Mucosa of stomach (tissue), 1 donor: ENCODE measurements at regions not wholly inside any gene's neighbourhood (a gene's known extent, or its start where the extent isn't known, plus 50 kb on each side); places are given as distances from the start of the nearest gene placed in this dataset.
"Not testable (repeated sequence)": the region's sequence is repeated elsewhere in the genome, so short reads cannot be mapped to it uniquely, and the experiment has no call there.

ENCODE experiments used
- H3K27me3 ChIP-seq: one replicate; pipeline ENCODE4 v1.7.0; 2013; ENCODE audit warnings: mild to moderate bottlenecking, low read length; ENCODE audit not compliant: control insufficient read depth, insufficient read depth
- H3K36me3 ChIP-seq: one replicate; pipeline ENCODE4 v1.7.0; 2013; ENCODE audit warnings: low read length; ENCODE audit not compliant: control insufficient read depth, insufficient read depth
- H3K4me1 ChIP-seq: one replicate; pipeline ENCODE4 v1.7.0; 2013; ENCODE audit warnings: mild to moderate bottlenecking, low read length; ENCODE audit not compliant: control insufficient read depth, insufficient read depth
- H3K4me3 ChIP-seq: one replicate; pipeline ENCODE4 v1.7.0; 2013; ENCODE audit warnings: low read length
- H3K9ac ChIP-seq: one replicate; pipeline ENCODE4 v1.7.0; 2013; ENCODE audit warnings: mild to moderate bottlenecking, low read length, moderate library complexity
- H3K9me3 ChIP-seq: one replicate; pipeline ENCODE4 v1.7.0; 2013; ENCODE audit warnings: mild to moderate bottlenecking, low read length, moderate library complexity; ENCODE audit not compliant: control insufficient read depth
- donor health status: Pancreatic carcinoma.

- Histone ChIP-seq H3K9me3 (no peaks in the 10 kb centered on the region), H3K27me3 (no peaks in the 10 kb centered on the region), H3K36me3 (no peaks in the 10 kb centered on the region), H3K9ac (no peak overlapping the region), H3K4me3 (no peak overlapping the region), H3K4me1 (no peaks in the 10 kb centered on the region)
Observed at GRCh38 chrX:45485719-45486118, 285.0 kb upstream of the DIPK2B start.

DNA sequence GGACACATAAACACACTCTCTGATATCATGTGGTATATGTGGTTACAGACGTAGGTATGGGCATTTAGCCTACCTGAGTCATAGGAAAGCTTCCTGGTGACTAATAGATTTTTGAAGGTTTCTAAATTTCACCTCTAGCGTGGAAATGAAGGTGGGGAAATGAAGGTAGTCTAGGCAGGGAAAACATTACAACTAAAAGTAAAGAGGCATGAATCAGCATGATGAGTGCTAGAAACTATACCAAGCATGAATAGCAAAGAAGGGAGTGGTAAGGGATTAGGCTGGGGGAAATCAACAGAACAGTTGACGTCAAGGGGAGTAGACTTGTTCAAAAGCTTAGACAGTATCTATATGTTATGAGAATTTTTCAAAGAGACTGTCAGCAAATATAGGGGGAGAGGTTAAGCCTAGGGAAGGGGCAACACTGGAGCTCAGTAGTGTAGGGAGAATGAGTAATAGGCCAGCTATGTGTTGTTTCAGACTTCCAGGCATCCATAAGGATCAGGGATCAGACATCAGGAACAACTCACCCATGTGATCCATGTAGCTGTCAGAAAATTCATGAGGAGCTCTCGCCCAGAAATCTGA is 279.3 kb upstream of the DIPK2B start:
- H3K36me3 ChIP-seq = no peaks in the 10 kb centered on the region

DNA sequence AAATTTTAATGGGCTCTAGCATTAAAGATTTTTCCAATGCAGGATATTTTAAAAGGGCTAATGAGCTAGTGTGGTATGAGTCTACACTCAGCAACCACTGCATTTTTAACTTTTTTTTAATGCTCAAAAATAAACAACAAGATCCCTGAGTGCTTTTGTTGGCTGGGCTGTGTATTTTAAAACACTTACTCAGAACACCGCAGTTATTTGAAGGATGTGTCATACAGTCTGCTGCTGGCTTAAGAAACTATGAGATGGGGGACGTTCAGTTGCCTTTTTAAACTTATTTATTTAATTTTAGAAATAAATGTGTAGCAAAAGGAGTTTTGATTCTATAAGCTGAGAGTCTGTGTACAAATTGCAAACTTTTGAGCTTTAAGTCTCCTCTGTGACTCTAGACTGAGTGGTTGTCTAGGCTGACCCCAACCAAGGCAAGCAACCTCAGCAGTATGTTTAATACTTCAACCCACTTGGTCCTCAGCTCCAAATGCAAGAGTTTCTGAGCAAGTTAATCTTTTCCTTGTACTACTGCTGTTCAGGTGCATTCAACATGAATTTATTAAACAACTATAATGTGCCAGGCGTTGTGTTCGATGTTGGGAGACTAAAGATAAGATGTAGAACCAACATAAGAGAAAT is 278.6 kb upstream of the DIPK2B start:
- Histone ChIP-seq H3K9ac (no peak overlapping the region), H3K9me3 (no peaks in the 10 kb centered on the region), H3K4me3 (no peak overlapping the region), H3K4me1 (no peaks in the 10 kb centered on the region), H3K36me3 (no peaks in the 10 kb centered on the region), H3K27me3 (no peaks in the 10 kb centered on the region)

More for the DNA sequence above, 279.3 kb upstream of the DIPK2B start:
- Histone ChIP-seq H3K4me3 (no peak overlapping the region), H3K9ac (no peak overlapping the region), H3K4me1 (no peaks in the 10 kb centered on the region), H3K27me3 (no peaks in the 10 kb centered on the region), H3K9me3 (no peaks in the 10 kb centered on the region)

GRCh38 chrX:45472968-45473367 is 272.3 kb upstream of the DIPK2B start:
- Histone ChIP-seq H3K36me3 (no peaks in the 10 kb centered on the region), H3K4me1 (no peaks in the 10 kb centered on the region), H3K9me3 (no peaks in the 10 kb centered on the region), H3K9ac (no peak overlapping the region), H3K27me3 (no peaks in the 10 kb centered on the region), H3K4me3 (no peak overlapping the region)

DNA sequence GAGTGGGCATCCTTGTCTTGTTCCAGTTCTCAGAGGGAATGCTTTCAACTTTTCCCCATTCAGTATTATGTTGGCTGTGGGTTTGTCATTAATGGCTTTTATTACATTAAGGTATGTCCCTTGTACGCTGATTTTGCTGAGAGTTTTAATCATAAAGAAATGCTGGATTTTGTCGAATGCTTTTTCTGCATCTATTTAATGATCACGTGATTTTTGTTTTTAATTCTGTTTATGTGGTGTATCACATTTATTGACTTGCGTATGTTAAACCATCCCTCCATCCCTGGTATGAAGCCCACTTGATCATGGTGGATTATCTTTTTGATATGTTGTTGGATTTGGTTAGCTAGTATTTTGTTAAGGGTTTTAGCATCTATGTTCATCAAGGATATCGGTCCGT is 266.9 kb upstream of the DIPK2B start:
- not testable (repeated sequence) for H3K9me3 ChIP-seq, H3K4me1 ChIP-seq, H3K36me3 ChIP-seq, H3K27me3 ChIP-seq, H3K9ac ChIP-seq, H3K4me3 ChIP-seq

- not testable (repeated sequence) for H3K36me3 ChIP-seq, H3K4me1 ChIP-seq, H3K9ac ChIP-seq, H3K4me3 ChIP-seq, H3K9me3 ChIP-seq, H3K27me3 ChIP-seq
Observed at GRCh38 chrX:45455732-45456131, 255.1 kb upstream of the DIPK2B start.

DNA sequence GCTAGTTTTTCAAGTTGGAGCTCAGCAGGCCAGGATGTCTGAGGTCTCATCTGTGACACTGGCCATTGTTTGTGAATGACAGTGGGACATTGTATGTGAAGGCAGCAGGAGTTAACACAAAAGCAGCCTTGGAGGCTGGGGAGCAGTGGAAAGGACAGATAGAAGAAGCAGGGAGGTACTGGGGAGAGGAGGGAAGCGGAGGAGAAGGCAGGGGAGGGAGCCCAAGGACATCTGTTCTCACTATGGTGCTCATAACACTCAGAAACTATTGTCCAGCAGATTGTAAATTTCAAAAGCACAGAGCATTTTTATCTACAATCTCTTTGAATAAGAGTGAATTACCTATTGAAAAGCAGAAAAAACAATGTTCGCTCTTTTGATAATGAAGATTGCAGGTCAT is 253.6 kb upstream of the DIPK2B start:
- Histone ChIP-seq H3K4me3 (no peak overlapping the region), H3K27me3 (no peaks in the 10 kb centered on the region), H3K9ac (no peak overlapping the region), H3K9me3 (no peaks in the 10 kb centered on the region), H3K4me1 (no peaks in the 10 kb centered on the region), H3K36me3 (no peaks in the 10 kb centered on the region)

DNA sequence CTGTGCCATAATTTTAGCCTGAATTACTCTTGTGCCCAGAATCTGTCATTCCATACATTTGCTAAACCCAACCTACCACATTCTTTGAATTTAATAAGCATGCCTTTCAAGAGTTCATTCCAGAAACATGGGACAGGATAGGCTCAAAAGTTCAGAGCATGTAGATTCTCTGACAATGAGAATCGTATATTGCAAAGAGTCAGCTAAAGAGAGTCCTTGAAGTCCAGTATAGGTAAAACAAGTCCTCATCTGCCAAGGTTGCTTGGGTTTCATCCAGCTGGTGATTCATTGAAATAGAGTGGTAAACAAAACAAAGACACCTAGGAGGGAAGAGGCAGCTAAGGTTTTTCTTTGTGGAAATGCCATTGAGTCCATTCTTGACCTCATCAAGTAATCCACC is 249.3 kb upstream of the DIPK2B start:
- no peaks in the 10 kb centered on the region for H3K9me3 ChIP-seq
- H3K27me3 ChIP-seq = no peaks in the 10 kb centered on the region
- H3K36me3 ChIP-seq = no peaks in the 10 kb centered on the region
- no peak overlapping the region for H3K9ac ChIP-seq
- H3K4me3 ChIP-seq = no peak overlapping the region
- H3K4me1 ChIP-seq = peaks cover 3% of the 10 kb centered on the region

DNA sequence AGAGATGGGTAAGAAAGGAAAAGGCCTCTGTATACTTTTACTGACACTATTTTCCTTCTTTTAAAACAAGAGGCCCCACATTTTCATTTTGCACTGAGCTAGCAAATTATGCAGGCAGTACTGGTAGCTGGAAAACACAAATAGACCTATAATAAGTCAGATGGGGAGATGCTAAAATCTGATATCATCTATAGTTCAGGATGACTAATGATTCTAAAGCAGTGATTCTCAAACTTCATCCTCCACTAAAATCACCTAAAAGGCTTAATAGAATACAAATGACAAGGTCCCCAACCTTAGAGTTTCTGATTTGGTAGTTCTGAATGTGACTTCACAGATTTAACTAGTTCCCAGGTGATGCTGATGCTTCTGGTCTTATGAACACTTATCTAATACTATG is 247.3 kb upstream of the DIPK2B start:
- Histone ChIP-seq H3K4me3 (no peak overlapping the region), H3K9me3 (no peaks in the 10 kb centered on the region), H3K9ac (no peak overlapping the region), H3K36me3 (no peaks in the 10 kb centered on the region), H3K27me3 (no peaks in the 10 kb centered on the region), H3K4me1 (peaks cover 3% of the 10 kb centered on the region)

- Histone ChIP-seq H3K4me3 (no peak overlapping the region), H3K4me1 (peaks cover 3% of the 10 kb centered on the region), H3K9ac (no peak overlapping the region), H3K9me3 (no peaks in the 10 kb centered on the region), H3K36me3 (no peaks in the 10 kb centered on the region), H3K27me3 (no peaks in the 10 kb centered on the region)
Observed at GRCh38 chrX:45447331-45447730, 246.7 kb upstream of the DIPK2B start.

- Histone ChIP-seq H3K9me3 (no peaks in the 10 kb centered on the region), H3K4me3 (no peak overlapping the region), H3K9ac (no peak overlapping the region), H3K4me1 (peaks cover 3% of the 10 kb centered on the region), H3K36me3 (no peaks in the 10 kb centered on the region), H3K27me3 (no peaks in the 10 kb centered on the region)
Observed at GRCh38 chrX:45445745-45446412, 245.2 kb upstream of the DIPK2B start.

- no peaks in the 10 kb centered on the region for H3K4me1 ChIP-seq
Observed at GRCh38 chrX:45437186-45437585, 236.5 kb upstream of the DIPK2B start.

More at GRCh38 chrX:45437186-45437585, 236.5 kb upstream of the DIPK2B start:
- H3K36me3 ChIP-seq = no peaks in the 10 kb centered on the region
- H3K27me3 ChIP-seq = no peaks in the 10 kb centered on the region
- no peak overlapping the region for H3K4me3 ChIP-seq
- no peaks in the 10 kb centered on the region for H3K9me3 ChIP-seq
- no peak overlapping the region for H3K9ac ChIP-seq
